ENCODE measurements at regions not wholly inside any gene's neighbourhood (a gene's known extent, or its start where the extent isn't known, plus 50 kb on each side); places are given as distances from the start of the nearest gene placed in this dataset.

- H3K4me1 ChIP-seq = peaks cover 0 to 6% of the 10 kb centered on the region in 2 donors
- intact Hi-C loops (cut with DNase I) = no loop called here
- no peak overlapping the region for H3K4me3 ChIP-seq
- no peak overlapping the region for H3K27ac ChIP-seq
- no peak for TF ChIP-seq CTCF (IDR thresholded peaks at IDR 0.05)
- no peaks in the 10 kb centered on the region for H3K9me3 ChIP-seq
- no peak for DNase-seq (ENCODE audit: low spot score in 2 of 2)
- H3K36me3 ChIP-seq = no peaks in the 10 kb centered on the region
- H3K27me3 ChIP-seq = no peaks in the 10 kb centered on the region
Observed at GRCh38 chr1:208885060-208885459, 640.9 kb upstream of the PLXNA2 start.

GRCh38 chr1:208885650-208886049 lies 641.5 kb upstream of the PLXNA2 start:
- H3K4me3 ChIP-seq = no peak overlapping the region
- H3K27me3 ChIP-seq = no peaks in the 10 kb centered on the region

GRCh38 chr1:208888376-208888775 lies 644.2 kb upstream of the PLXNA2 start:
- Histone ChIP-seq H3K4me1 (no peaks in the 10 kb centered on the region), H3K4me3 (no peak overlapping the region), H3K27me3 (no peaks in the 10 kb centered on the region), H3K27ac (no peak overlapping the region), H3K9me3 (no peaks in the 10 kb centered on the region), H3K36me3 (no peaks in the 10 kb centered on the region)
- intact Hi-C loops (cut with DNase I) = no loop called here
- DNase-seq (ENCODE audit: low spot score in 2 of 2) = no peak
- no peak for TF ChIP-seq CTCF (IDR thresholded peaks at IDR 0.05)

More at GRCh38 chr1:208885650-208886049, 641.5 kb upstream of the PLXNA2 start:
- TF ChIP-seq CTCF (IDR thresholded peaks at IDR 0.05) = no peak
- intact Hi-C loops (cut with DNase I) = no loop called here
- peaks cover 0 to 1% of the 10 kb centered on the region in 2 donors for H3K4me1 ChIP-seq
- no peaks in the 10 kb centered on the region for H3K36me3 ChIP-seq
- H3K27ac ChIP-seq = no peak overlapping the region
- no peak for DNase-seq (ENCODE audit: low spot score in 2 of 2)
- no peaks in the 10 kb centered on the region for H3K9me3 ChIP-seq

GRCh38 chr1:208892147-208892546 lies 648.0 kb upstream of the PLXNA2 start:
- Histone ChIP-seq H3K27me3 (no peaks in the 10 kb centered on the region), H3K4me3 (no peak overlapping the region), H3K4me1 (no peaks in the 10 kb centered on the region), H3K27ac (no peak overlapping the region), H3K9me3 (peaks cover 0 to 5% of the 10 kb centered on the region in 2 donors), H3K36me3 (no peaks in the 10 kb centered on the region)
- no peak for TF ChIP-seq CTCF (IDR thresholded peaks at IDR 0.05)
- intact Hi-C loops (cut with DNase I) = no loop called here
- DNase-seq (ENCODE audit: low spot score in 2 of 2) = no peak

- DNase-seq (ENCODE audit: low spot score in 2 of 2) = no peak
- intact Hi-C loops (cut with DNase I) = no loop called here
- no peak for TF ChIP-seq CTCF (IDR thresholded peaks at IDR 0.05)
Observed at GRCh38 chr1:208893251-208893650, 649.1 kb upstream of the PLXNA2 start.

GRCh38 chr1:208895181-208895580 lies 651.0 kb upstream of the PLXNA2 start:
- no peaks in the 10 kb centered on the region for H3K4me1 ChIP-seq
- no peak overlapping the region for H3K4me3 ChIP-seq
- no peaks in the 10 kb centered on the region for H3K36me3 ChIP-seq
- no peak for TF ChIP-seq CTCF (IDR thresholded peaks at IDR 0.05)
- H3K27ac ChIP-seq = no peak overlapping the region
- H3K27me3 ChIP-seq = no peaks in the 10 kb centered on the region
- H3K9me3 ChIP-seq = peaks cover 0 to 5% of the 10 kb centered on the region in 2 donors
- DNase-seq (ENCODE audit: low spot score in 2 of 2) = no peak
- intact Hi-C loops (cut with DNase I) = no loop called here

More at GRCh38 chr1:208893251-208893650, 649.1 kb upstream of the PLXNA2 start:
- Histone ChIP-seq H3K27ac (no peak overlapping the region), H3K4me3 (no peak overlapping the region), H3K4me1 (no peaks in the 10 kb centered on the region), H3K36me3 (no peaks in the 10 kb centered on the region), H3K27me3 (no peaks in the 10 kb centered on the region), H3K9me3 (peaks cover 0 to 5% of the 10 kb centered on the region in 2 donors)

All from ascending aorta (tissue), 2 donors.